Hippocampal formation (tissue), 2 donors: ENCODE measurements at regions not wholly inside any gene's neighbourhood (a gene's known extent, or its start where the extent isn't known, plus 50 kb on each side); places are given as distances from the start of the nearest gene placed in this dataset.
"Not testable (repeated sequence)": the region's sequence is repeated elsewhere in the genome, so short reads cannot be mapped to it uniquely, and the experiment has no call there.

ENCODE experiments used
- DNase-seq, 2 donors: peaks; one replicate each; lab custom pipeline; 2025; lab: John Stamatoyannopoulos, UW

- DNase-seq, result no peak
Observed at GRCh38 chr1:222240536-222241181, 307.2 kb downstream of the HHIPL2 start.

- no peak for DNase-seq
Observed at GRCh38 chr1:222239130-222239529, 308.8 kb downstream of the HHIPL2 start.

GRCh38 chr1:222234351-222234750 lies 313.6 kb downstream of the HHIPL2 start:
- DNase-seq, result no peak

GRCh38 chr1:222233444-222234158 lies 314.3 kb downstream of the HHIPL2 start:
- no peak for DNase-seq

GRCh38 chr1:222232842-222233241 lies 315.1 kb downstream of the HHIPL2 start:
- DNase-seq, result no peak

GRCh38 chr1:222229672-222230312 lies 318.1 kb downstream of the HHIPL2 start:
- DNase-seq, result no peak

GRCh38 chr1:222225316-222225691 lies 322.6 kb downstream of the HHIPL2 start:
- no peak for DNase-seq

GRCh38 chr1:222224636-222225315 lies 323.1 kb downstream of the HHIPL2 start:
- DNase-seq, result no peak

GRCh38 chr1:222224156-222224555 lies 323.7 kb downstream of the HHIPL2 start:
- no peak for DNase-seq

GRCh38 chr1:222223010-222223409 lies 324.9 kb downstream of the HHIPL2 start:
- no peak for DNase-seq

- DNase-seq, result no peak
Observed at GRCh38 chr1:222216255-222216754, 331.6 kb downstream of the HHIPL2 start.

GRCh38 chr1:222210776-222211175 lies 337.1 kb downstream of the HHIPL2 start:
- no peak for DNase-seq

GRCh38 chr1:222204475-222204874 lies 343.4 kb downstream of the HHIPL2 start:
- DNase-seq, result no peak

- DNase-seq, result no peak
Observed at GRCh38 chr1:222202831-222203230, 345.1 kb downstream of the HHIPL2 start.

GRCh38 chr1:222196736-222197135 lies 351.2 kb downstream of the HHIPL2 start:
- no peak for DNase-seq

GRCh38 chr1:222196288-222196687 lies 351.6 kb downstream of the HHIPL2 start:
- DNase-seq, result no peak

- no peak for DNase-seq
Observed at GRCh38 chr1:222195857-222196256, 352.0 kb downstream of the HHIPL2 start.

- DNase-seq, result no peak
Observed at GRCh38 chr1:222189218-222189617, 358.7 kb downstream of the HHIPL2 start.

- no peak for DNase-seq
Observed at GRCh38 chr1:222187566-222188332, 360.2 kb downstream of the HHIPL2 start.

- DNase-seq, result no peak
Observed at GRCh38 chr1:222182641-222183040, 365.3 kb downstream of the HHIPL2 start.

- no peak for DNase-seq
Observed at GRCh38 chr1:222181191-222181590, 366.7 kb downstream of the HHIPL2 start.

GRCh38 chr1:222177496-222177895 lies 370.4 kb downstream of the HHIPL2 start:
- DNase-seq, result not testable (repeated sequence)
